NCI-H187 (cell line): ENCODE measurements at regions not wholly inside any gene's neighbourhood (a gene's known extent, or its start where the extent isn't known, plus 50 kb on each side); places are given as distances from the start of the nearest gene placed in this dataset.

ENCODE experiments used
- DNase-seq, 2 experiments: peaks; one replicate each; lab custom pipeline; 2025; lab: John Stamatoyannopoulos, UW

DNA sequence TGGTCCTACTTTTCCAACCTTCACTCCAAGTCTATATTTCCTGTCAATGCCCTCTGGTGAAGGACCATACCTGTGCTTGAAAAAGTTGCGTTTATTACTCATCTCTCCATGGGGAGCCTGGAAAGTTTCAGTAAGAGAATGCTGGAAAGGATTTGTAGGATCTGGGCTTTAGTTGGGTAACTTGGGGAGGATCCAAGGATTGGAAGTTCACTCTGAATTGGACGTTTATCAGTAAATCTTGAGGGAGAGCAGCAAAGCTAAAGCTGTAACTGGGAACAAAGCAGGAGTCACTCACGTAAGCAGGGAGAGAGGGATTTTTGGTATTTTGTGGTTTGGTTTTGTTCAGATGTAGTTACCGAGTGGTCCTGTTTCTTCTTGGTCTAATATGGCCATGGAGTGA, 51.4 kb upstream of the NPVF start:
- DNase-seq, result no peak

DNA sequence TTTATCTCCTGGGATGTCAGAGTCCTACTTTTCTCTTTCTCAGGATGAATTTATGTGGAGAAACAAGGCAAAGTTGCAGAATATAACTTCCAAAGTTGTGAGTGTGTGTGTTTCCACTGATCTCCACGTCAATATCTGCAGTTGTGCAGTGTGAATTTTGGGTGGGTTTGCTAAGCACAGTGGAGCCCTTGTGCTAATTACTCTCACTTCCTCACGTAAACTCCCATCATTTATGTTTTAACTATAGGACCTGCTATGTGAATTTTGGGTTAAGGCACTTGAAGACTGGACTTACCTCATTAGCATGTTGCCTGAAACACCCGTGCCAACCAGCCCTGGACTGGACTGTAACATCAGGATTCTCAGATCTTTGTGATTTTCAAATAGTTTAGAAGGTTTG, 51.9 kb upstream of the NPVF start:
- DNase-seq, result no peak

DNA sequence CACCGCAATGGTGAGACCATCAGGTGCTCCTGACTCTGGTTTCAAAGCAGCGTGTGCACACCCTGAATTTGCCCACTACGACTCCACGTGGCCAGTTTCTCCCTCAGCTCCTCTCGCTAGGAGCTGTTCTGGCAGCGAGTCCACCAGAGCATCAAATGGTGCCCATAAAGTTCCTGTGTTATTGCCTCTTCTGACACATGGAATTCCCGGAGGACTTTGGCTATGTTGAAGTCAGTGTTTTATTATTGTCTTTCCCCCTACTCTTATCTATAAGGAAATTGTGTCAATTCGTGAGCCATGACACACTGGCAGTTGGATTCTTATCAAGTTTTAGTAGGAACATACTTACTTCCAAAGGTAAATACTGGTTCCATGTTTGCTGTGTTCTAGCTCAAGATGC, 53.9 kb upstream of the NPVF start:
- no peak for DNase-seq

DNA sequence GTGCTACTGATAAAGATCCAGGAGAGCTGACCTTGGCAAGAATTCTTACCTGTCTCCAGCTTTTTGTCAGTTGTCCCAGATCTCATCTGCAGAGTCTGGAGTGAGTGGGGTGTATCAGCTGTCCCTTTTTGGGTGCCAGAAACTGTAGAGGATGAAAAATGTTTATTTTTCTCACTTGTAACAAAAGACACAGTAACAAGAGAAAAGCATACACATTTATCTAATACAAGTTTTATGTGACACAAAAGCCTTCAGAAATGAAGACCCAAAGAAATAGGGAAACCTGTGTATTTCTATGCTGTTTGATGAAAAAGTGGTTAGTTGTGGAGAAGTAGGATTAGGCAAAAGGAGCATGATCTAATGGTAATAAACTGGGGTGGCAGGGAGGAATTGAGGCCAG, 58.5 kb upstream of the NPVF start:
- DNase-seq, result no peak

DNA sequence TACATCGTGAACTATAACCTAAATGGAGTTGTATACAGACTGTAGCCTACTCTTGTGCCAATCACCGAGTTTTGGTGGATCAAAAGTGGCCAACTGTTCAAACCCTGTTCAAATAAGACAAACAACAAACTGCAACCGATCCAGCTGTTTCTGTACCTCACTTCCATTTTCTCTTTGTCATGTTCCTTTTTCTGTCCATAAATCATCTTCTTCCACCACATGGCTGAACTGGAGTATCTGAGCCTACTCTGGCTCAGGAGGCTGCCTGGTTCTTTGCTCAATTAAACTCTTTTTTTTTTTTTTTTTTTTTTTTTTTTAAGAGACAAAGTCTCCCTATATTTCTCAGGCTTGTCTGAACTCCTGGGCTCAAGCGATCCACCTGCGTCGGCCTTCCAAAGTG, 59.0 kb upstream of the NPVF start:
- DNase-seq, result no peak

DNA sequence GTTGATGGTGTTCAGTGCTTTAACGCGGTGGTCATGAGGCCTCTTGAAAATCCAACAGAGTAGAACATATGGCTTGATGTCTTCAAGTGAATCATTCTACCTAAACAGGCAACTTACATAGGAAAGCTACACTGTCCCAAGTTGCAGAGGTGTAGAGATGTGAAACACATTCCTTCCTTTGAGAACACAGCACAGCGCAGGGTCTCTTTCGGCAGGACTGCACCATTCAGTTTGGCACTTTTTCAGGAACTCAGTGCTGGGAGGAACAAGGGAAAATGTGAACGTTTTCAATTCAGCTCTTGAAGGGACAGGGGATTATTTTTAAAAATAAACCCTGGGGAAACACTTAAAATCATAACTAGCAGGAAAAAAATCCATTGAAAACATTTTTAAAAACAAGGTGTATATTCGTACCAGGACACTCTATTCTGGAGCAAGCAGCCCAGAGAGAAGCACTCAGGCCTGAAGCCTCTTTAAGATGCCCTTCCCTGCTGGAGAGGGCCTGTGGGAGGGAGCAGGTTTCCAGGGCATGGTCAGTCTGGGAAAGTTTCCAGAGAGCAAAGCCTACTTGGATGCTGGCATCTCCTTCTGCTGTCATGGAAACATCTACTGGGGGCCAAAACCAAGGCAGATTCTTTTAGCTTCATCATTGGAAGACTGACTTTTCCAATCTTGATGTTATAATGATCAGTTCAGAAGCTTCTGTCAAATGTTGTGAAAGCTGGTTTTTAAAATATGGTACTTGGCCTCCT, 60.4 kb upstream of the NPVF start:
- no peak for DNase-seq

DNA sequence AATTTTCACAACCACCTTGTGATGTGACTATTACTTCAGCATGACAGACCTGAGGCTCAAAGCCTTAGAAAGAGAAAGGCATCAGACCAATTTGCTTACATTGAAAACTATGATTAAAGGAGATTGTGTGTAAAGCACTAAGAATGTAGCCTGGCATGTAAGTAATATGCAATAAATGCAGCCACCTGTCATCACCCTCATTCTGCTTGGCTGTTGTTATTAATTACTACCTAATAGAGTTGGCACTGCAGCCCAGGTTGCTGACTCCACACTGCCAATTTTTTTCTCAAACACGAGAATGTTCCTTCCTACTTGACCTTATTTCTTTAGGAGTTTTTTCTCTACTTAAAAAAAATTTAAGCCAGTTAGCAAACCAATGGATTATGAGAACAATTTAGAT, 61.2 kb upstream of the NPVF start:
- no peak for DNase-seq

DNA sequence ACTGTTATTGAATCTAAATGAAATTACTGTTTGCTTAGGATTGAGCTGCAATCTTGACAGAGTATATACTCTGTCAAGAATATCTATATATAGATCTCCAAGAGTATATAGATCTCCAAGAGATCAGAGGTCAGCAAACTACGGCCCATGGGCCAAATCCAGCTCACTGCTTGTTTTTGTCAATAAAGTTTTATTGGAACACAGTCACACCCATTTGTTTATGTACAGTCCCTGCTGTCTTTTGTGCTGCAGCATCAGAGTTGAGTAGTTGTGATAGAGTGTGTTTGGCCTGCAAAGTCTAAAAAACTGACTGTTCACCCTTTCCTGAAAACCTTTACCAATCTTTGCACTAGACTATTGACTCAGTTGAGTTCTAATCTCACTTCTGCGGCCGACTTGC, 66.3 kb upstream of the NPVF start:
- no peak for DNase-seq

DNA sequence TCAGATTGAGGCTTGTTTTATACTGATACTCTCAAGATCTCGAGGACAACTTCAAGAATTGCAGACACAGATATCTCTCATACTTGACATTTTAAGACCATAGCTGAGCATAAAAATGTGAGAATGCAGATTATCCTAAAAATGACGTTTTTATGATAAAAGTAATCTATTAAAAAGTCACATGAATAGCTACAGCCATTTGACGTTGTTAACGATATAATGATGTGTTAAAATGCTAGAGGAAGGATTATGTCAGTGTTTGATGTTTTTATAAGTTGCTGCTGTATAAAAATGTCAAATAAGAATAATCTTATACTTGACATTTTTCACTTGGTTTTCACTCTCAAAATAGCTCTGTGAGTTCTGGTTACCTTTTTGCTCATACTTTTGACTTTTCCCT, 67.1 kb upstream of the NPVF start:
- DNase-seq, result no peak

DNA sequence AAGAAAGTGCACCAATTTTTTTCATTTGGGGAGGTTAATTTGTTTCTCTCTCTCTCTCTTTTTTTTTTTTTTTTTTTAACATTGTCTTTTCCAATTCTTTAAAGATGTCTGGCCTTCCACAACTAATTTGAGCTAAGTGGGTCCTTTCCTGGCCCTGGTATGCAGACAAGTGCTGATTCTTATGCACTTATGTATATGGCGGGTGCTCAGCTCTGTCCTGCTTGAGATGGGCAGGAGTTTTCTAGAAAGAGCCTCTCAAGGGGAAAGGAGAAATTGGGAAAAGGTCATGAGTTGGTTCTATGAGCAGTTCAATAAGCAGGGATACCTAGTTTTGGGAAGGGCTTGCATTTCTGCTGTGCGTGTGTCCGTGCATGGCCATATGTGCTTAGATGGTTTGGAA, 67.8 kb upstream of the NPVF start:
- DNase-seq, result no peak

DNA sequence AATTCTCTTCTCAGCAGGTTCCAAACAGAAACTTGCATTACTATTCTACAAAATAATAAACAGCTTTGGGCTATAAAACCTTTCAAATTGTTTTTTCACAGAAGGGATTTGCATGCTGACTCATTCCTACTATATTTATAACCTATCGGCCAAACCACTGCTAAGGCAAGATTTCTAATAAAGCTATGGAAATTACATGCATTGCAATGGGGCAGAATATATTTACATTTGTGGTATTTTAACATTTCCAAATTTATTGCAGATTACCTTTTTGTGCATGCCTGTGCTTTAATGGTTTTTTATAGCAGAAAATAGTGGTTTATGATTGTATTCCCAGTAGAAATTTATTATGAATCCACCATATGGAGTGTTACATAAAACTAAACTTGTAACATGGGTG, 69.0 kb upstream of the NPVF start:
- no peak for DNase-seq

DNA sequence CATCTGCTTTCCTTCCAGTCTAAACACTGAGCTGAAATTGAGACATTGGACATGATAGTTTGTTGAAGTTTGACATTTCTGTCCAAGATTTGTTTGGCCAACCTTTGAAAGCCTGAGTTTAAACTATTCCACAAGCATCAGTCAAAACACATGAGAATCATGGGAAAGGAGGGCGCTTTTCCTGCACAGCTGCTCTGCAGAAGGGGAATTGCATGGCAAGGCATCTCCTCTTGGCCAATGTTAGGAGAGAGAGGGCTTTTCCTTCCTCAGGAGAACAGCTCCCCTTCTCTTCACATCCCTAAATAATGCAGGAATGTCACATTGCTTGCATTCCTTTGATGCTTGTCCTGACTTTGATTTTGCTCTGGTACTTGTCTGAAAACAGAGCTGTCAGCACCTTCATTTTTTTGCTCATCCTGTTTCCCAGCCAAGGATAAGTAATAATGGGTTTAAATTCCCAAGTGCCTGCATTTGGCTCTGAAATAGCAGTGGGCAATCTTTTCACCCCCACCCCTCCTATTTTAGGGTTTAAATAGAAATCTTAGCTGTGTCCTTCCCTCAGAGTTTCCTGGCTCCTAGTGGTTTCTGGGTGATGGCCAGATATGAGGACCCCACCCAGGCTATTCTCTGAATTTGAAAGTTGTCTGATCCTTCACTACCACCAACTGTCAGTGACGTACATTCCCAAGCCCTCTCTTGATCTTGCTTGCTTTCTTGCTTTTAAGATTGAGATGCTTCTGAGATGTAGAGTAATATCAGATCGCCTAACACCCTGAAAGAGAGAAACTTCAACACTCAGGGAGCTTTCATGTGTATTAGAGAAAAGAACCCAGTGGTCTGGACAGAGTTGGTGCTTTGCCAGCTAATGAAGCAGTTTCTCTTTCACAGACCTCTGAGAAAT, 75.2 kb upstream of the NPVF start:
- no peak for DNase-seq

DNA sequence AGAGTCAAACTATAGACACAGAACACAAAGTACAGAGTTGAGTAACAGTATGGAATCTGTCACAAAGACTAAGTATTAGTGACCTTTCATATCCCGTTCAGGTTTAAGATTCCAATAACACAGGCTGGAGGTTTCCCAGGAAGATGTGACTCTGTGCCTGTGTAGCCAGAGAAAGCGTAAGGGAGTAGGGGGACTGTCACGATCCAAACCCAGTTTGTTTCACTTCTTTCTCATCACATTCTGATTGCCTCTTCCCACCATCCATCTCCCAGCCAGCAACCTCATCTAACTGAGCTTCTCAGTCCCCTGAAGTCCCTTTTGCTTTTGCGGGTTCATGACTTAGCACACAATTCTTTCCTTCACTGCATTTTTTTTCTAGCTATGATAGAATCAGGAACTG, 76.4 kb upstream of the NPVF start:
- no peak for DNase-seq

DNA sequence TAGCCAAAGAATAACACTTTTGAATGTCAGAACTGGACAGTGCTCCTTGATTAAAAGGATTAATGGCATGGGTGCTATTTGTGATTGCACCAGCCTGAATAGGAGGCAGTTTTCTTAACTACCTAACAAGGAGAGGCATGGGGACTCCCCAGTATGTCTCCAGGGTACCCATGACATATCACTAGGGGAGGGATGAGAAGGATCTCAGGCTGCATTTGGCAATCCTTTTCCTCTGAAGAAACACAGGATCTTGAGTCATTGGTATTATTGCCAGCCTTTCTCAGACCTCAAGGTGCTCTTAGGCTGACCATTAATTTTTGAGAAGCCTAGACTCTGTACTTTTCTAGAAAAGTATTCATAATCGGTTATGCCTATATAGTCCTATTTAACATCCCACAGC, 77.5 kb upstream of the NPVF start:
- DNase-seq, result no peak

DNA sequence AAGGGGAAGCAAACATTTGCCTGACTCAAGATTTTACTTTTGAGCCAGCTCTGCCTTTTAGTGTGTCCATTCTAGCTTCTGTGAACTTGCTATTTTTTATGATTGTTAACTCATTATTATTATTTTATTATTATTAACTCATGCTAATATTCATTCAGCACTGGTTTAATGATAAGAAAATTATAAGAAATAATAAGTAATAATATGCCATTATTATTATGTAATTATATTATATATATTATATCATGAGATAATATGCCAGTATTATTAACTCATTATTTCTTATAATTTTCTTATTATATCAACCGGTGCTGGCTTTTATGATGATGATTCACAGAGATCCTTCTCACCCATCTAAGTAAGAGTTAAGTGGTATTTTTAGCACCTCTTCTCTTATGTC, 79.3 kb upstream of the NPVF start:
- no peak for DNase-seq

DNA sequence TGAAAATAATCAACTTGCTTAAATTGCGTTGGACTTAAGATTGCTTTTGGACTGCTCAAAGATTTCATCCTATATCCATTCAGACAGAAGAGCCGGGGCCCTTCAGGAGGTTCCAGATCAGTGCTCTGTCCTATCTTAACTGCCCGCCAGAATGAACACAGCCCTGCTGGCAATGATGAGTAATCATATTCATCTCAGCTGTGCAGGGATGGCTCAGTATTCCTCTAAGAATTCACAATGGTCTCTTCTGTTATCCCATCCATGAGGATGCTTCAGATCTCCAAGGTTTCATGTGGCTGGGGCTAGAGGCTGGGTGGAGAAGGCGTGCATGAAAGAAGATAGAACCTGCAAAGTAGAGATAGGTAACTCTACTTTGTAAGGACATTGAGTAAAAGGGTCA, 80.0 kb upstream of the NPVF start:
- DNase-seq, result no peak

DNA sequence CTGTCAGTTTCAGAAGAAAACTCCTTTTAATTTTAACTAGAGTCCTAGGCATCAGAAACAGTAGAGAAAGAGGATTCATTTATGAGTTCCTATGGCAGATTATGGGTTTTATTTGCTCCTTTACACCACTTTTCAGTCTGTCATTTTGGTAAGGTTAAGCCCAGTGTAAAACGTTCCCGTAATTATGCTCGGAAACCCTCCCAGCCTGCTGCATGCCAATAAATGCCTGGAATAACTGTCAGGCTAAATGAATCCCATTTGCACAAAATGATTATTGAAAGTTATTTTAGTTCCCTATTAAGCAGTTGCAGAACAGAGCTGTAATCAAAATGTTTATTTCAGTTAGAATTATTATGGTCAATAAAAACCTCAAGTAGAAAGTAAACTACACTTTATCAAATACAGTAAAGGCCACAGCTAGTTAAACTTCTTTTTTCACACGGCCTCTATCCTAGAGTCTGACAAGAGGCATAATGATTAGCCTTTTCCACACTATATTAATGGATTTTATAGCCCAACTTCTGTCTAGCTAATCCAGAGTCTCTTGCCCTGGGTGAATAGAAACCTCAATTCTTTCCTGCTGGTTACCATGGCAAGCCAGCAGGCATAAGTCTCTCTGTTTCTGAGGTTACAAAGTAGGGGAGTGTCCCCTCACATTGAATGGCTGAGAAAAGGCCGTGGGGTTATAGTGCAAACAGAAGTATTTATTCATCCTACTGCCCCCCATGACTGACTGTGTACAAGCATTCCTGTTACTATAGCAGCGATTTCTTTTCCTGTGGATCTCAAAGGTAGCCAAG, 80.8 kb upstream of the NPVF start:
- no peak for DNase-seq

DNA sequence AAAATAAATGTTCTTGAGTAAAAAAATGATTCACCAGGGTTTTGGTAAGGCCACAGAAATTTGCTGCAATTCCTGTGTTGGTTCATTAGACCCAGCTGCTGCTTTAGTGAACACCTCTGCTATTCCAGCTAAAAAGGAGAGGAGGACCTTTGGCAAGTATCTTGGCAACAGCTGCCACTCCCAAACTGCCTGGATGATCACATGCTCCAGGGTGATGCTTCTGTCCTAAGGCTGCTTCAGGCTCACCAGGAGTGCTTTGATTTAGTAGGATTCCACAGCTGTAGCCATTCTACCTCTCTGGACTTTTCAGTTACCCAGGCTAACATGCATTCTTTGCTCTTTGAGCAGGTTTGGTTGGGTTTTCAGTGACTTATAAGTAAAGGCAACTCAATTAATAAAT, 82.6 kb upstream of the NPVF start:
- DNase-seq, result no peak

DNA sequence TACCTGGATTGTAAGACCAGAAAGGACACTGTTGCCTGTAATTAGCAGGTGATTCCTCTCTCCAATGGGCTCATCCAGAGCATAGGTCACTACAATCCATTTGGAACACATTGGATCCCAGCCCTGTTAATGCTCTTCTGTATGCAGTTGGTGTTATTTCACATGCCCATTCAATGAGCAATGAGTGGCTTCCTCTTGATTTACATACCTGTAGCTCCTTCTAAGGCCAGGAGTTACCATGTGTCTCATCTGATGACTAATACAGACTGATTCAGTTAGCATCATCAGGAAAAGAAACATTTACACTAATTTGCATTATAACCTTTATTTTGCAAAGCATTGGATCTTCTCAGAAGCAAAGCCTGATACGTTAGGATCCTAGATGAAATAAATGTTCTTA, 83.1 kb upstream of the NPVF start:
- no peak for DNase-seq

DNA sequence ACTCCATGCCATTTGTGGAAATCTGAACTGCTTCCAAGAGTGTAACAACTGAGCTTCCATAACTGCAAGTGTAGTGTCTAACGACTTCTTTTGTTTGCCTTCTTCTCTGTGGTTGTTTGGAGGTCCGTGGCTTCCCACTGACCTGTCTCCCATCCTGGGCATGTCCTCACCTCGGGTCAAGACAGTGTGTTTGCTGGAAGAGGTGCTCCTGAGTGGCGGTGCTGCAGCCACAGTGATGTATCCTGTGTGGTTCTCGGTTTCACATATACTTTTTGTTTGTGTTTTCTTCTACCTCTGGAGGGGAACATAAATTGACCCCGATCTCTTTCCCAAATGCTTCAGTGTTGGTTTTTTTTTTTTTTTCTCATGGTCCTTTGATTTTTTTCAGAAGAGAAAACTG, 84.7 kb upstream of the NPVF start:
- DNase-seq, result no peak

DNA sequence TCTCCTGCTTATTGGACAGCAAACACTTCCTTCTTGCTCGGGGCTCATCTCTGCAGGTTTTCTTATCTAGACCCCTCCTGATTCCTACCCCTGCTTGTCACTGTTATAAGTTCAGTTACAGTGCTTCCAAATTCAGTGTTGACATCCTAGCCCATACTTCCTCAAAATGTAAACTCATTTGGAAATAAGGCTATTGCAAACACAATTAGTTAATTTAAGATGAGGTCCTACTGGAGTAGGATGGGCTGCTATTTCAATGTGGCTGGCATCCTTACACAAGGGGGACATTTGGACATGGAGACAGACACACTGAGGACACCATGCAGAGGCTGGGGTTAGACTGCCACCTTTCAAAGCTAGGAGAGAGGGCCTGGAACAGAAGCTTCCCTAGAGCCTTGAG, 85.2 kb upstream of the NPVF start:
- DNase-seq, result no peak

DNA sequence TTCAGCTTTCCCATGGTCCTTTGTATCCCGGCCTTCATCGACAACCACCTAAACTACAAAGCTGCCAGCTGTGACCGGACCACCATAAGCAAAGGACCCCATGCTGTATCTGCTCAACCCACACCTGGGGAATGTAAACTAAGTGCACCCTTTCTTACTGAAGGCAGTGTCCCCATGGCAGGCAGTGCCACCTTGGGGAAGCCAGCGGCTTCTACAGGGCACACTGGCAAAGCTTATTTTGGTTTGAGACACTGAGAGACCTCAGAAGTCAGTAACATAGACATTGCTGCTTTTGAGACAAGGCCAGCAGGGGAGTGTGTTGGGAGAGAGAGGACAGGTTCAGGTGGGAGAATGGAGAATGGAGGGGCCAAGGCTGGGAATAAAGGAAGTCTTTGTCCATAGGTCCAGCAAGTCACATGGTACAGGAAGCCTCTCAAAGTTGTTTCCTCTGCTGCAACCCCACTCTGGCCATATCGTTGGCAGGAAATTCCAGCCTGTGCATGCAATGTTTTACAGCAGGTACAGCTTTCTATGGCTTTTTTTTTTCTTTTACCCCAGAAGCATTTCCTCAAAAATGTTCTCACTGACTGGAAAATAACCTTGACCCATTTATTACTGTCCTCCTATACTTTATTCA, 85.9 kb upstream of the NPVF start:
- no peak for DNase-seq
